ENCODE measurements at regions not wholly inside any gene's neighbourhood (a gene's known extent, or its start where the extent isn't known, plus 50 kb on each side); places are given as distances from the start of the nearest gene placed in this dataset.

- no peak for TF ChIP-seq CTCF (IDR thresholded peaks at IDR 0.05)
- Histone ChIP-seq H3K4me1 (no peaks in the 10 kb centered on the region), H3K9me3 (no peaks in the 10 kb centered on the region), H3K9ac (ENCODE audit: low read depth in 2 of 2, low read length in 2 of 2) (no peak overlapping the region), H3K27me3 (no peaks in the 10 kb centered on the region), H3K27ac (no peak overlapping the region), H3K4me3 (no peak overlapping the region), H3K36me3 (no peaks in the 10 kb centered on the region)
- no peak for DNase-seq
- intact Hi-C loops (cut with DNase I), result no loop called here
Measured at GRCh38 chr16:77062878-77063675, 127.9 kb upstream of the MON1B start.

GRCh38 chr16:77063676-77064016 is 127.3 kb upstream of the MON1B start:
- intact Hi-C loops (cut with DNase I), result no loop called here
- TF ChIP-seq CTCF (IDR thresholded peaks at IDR 0.05), result no peak
- Histone ChIP-seq H3K4me3 (no peak overlapping the region), H3K36me3 (no peaks in the 10 kb centered on the region), H3K27me3 (no peaks in the 10 kb centered on the region), H3K9ac (ENCODE audit: low read depth in 2 of 2, low read length in 2 of 2) (no peak overlapping the region), H3K27ac (no peak overlapping the region), H3K9me3 (no peaks in the 10 kb centered on the region), H3K4me1 (no peaks in the 10 kb centered on the region)
- DNase-seq, result no peak

- Histone ChIP-seq H3K36me3 (no peaks in the 10 kb centered on the region), H3K27ac (no peak overlapping the region), H3K9ac (ENCODE audit: low read depth in 2 of 2, low read length in 2 of 2) (no peak overlapping the region), H3K4me3 (no peak overlapping the region), H3K4me1 (no peaks in the 10 kb centered on the region), H3K9me3 (no peaks in the 10 kb centered on the region), H3K27me3 (no peaks in the 10 kb centered on the region)
- DNase-seq, result no peak
- intact Hi-C loops (cut with DNase I), result no loop called here
- TF ChIP-seq CTCF (IDR thresholded peaks at IDR 0.05), result no peak
Measured at GRCh38 chr16:77064037-77064436, 127.0 kb upstream of the MON1B start.

- Histone ChIP-seq H3K27ac (no peak overlapping the region), H3K27me3 (no peaks in the 10 kb centered on the region), H3K9ac (ENCODE audit: low read depth in 2 of 2, low read length in 2 of 2) (no peak overlapping the region), H3K4me1 (no peaks in the 10 kb centered on the region), H3K4me3 (no peak overlapping the region), H3K9me3 (no peaks in the 10 kb centered on the region), H3K36me3 (no peaks in the 10 kb centered on the region)
- intact Hi-C loops (cut with DNase I), result no loop called here
- DNase-seq, result no peak
- TF ChIP-seq CTCF (IDR thresholded peaks at IDR 0.05), result no peak
Measured at GRCh38 chr16:77066896-77067496, 124.0 kb upstream of the MON1B start.

GRCh38 chr16:77067900-77068299 is 123.1 kb upstream of the MON1B start:
- H3K36me3 ChIP-seq, result no peaks in the 10 kb centered on the region
- no peak overlapping the region for H3K9ac ChIP-seq (ENCODE audit: low read depth in 2 of 2, low read length in 2 of 2)
- no peak overlapping the region for H3K4me3 ChIP-seq
- no peaks in the 10 kb centered on the region for H3K9me3 ChIP-seq
- H3K27ac ChIP-seq, result no peak overlapping the region
- no peaks in the 10 kb centered on the region for H3K27me3 ChIP-seq
- TF ChIP-seq CTCF (IDR thresholded peaks at IDR 0.05), result no peak
- H3K4me1 ChIP-seq, result no peaks in the 10 kb centered on the region
- intact Hi-C loops (cut with DNase I), result no loop called here
- no peak for DNase-seq

All from colonic mucosa (tissue), 4 donors.